Lower leg skin (tissue), 3 donors: ENCODE measurements at regions not wholly inside any gene's neighbourhood (a gene's known extent, or its start where the extent isn't known, plus 50 kb on each side); places are given as distances from the start of the nearest gene placed in this dataset.

Source experiments
- CTCF ChIP-seq, 3 donors: fragments of 450-650 bp; IDR thresholded peaks; one replicate each; pipeline ENCODE4 v1.5.1; 2016; ENCODE audit warnings: antibody characterized with exemption in 3 of 3, mild to moderate bottlenecking in 3 of 3, moderate library complexity in 2 of 3
- POLR2A ChIP-seq, 2 donors: fragments of 450-650 bp; IDR thresholded peaks; one replicate each; pipeline ENCODE4 v1.6.1; 2016 to 2017; ENCODE audit warnings: antibody characterized with exemption in 2 of 2, mild to moderate bottlenecking in 1 of 2, moderate library complexity in 1 of 2

- TF ChIP-seq CTCF (IDR thresholded peaks at IDR 0.05) (no peak), POLR2A (IDR thresholded peaks at IDR 0.05) (no peak)
Measured at GRCh38 chr16:79329967-79330366, 270.6 kb downstream of the MAF start.
